ENCODE measurements at regions not wholly inside any gene's neighbourhood (a gene's known extent, or its start where the extent isn't known, plus 50 kb on each side); places are given as distances from the start of the nearest gene placed in this dataset.

- DNase-seq: no peak
Measured at GRCh38 chr22:49292909-49293308, 534.8 kb downstream of the BRD1 start.

GRCh38 chr22:49291781-49292180 is 535.9 kb downstream of the BRD1 start:
- no peak for DNase-seq

GRCh38 chr22:49291169-49291568 is 536.5 kb downstream of the BRD1 start:
- no peak for DNase-seq

GRCh38 chr22:49290711-49291110 is 537.0 kb downstream of the BRD1 start:
- DNase-seq: no peak

- DNase-seq: no peak
Measured at GRCh38 chr22:49289822-49290679, 537.6 kb downstream of the BRD1 start.

- DNase-seq: no peak
Measured at GRCh38 chr22:49286181-49286760, 541.4 kb downstream of the BRD1 start.

GRCh38 chr22:49284931-49285330 is 542.7 kb downstream of the BRD1 start:
- DNase-seq: no peak

GRCh38 chr22:49284056-49284784 is 543.5 kb downstream of the BRD1 start:
- DNase-seq: no peak

- no peak for DNase-seq
Measured at GRCh38 chr22:49282596-49282995, 545.1 kb downstream of the BRD1 start.

GRCh38 chr22:49281467-49282340 is 546.0 kb downstream of the BRD1 start:
- DNase-seq: no peak

- DNase-seq: no peak
Measured at GRCh38 chr22:49278340-49278739, 549.3 kb downstream of the BRD1 start.

- DNase-seq: no peak
Measured at GRCh38 chr22:49276567-49276966, 551.1 kb downstream of the BRD1 start.

GRCh38 chr22:49274754-49275380 is 552.8 kb downstream of the BRD1 start:
- no peak for DNase-seq

GRCh38 chr22:49272546-49273125 is 555.0 kb downstream of the BRD1 start:
- DNase-seq: no peak

- no peak for DNase-seq
Measured at GRCh38 chr22:49271831-49272230, 555.8 kb downstream of the BRD1 start.

GRCh38 chr22:49271369-49271727 is 556.3 kb downstream of the BRD1 start:
- DNase-seq: no peak

GRCh38 chr22:49270595-49271368 is 556.9 kb downstream of the BRD1 start:
- no peak for DNase-seq

- DNase-seq: no peak
Measured at GRCh38 chr22:49269928-49270327, 557.7 kb downstream of the BRD1 start.

GRCh38 chr22:49269371-49269770 is 558.3 kb downstream of the BRD1 start:
- no peak for DNase-seq

- DNase-seq: no peak
Measured at GRCh38 chr22:49268924-49269323, 558.7 kb downstream of the BRD1 start.

GRCh38 chr22:49267996-49268395 is 559.7 kb downstream of the BRD1 start:
- no peak for DNase-seq
